PC-3 (cell line): ENCODE measurements at regions not wholly inside any gene's neighbourhood (a gene's known extent, or its start where the extent isn't known, plus 50 kb on each side); places are given as distances from the start of the nearest gene placed in this dataset.

Source experiments
- EZH2 ChIP-seq: fragments of 300-600 bp; sonication (generic); IDR thresholded peaks from one replicate; pipeline ENCODE4 v1.6.1; 2017; ENCODE audit warnings: antibody characterized with exemption, mild to moderate bottlenecking, low read length; ENCODE audit not compliant: unreplicated experiment
- TF ChIP-seq, protein P1 (sequence below): fragments of 300-600 bp; sonication (generic); conservative IDR thresholded peaks from 2 replicates; pipeline ENCODE4 v1.5.1; 2017; ENCODE audit warnings: antibody characterized with exemption, low read depth, mild to moderate bottlenecking, low read length

DNA sequence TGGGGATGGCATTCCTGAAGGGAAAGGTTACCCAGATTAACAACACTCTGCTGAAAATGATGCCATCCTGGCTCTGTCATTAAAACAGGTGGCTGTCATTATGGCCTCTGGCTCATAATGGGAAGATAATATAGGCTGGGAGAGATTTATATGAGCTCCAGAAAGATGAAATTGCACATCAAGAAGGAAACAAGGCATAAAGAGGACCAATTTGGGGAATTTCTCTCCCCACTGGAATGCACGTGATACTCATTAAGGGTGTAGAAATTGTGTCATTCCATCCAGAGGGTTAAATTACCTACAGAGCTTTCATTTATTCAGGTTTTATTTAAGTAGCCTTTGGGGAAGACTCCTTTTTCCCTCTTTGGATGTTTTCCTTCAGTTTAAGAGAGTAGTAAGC is 71.6 kb upstream of the CELF2 start:
- TF ChIP-seq, protein P1, sequence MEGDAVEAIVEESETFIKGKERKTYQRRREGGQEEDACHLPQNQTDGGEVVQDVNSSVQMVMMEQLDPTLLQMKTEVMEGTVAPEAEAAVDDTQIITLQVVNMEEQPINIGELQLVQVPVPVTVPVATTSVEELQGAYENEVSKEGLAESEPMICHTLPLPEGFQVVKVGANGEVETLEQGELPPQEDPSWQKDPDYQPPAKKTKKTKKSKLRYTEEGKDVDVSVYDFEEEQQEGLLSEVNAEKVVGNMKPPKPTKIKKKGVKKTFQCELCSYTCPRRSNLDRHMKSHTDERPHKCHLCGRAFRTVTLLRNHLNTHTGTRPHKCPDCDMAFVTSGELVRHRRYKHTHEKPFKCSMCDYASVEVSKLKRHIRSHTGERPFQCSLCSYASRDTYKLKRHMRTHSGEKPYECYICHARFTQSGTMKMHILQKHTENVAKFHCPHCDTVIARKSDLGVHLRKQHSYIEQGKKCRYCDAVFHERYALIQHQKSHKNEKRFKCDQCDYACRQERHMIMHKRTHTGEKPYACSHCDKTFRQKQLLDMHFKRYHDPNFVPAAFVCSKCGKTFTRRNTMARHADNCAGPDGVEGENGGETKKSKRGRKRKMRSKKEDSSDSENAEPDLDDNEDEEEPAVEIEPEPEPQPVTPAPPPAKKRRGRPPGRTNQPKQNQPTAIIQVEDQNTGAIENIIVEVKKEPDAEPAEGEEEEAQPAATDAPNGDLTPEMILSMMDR, result no peak
- no peak for TF ChIP-seq EZH2
